SU-DHL-6 (cell line): ENCODE measurements at regions not wholly inside any gene's neighbourhood (a gene's known extent, or its start where the extent isn't known, plus 50 kb on each side); places are given as distances from the start of the nearest gene placed in this dataset.

Experiments
- H2AFZ ChIP-seq: fragments of 200-600 bp; sonication (generic); 2 replicates; pipeline ENCODE4 v1.6.1; 2014; ENCODE audit warnings: low read depth, mild to moderate bottlenecking, moderate library complexity, mixed read lengths, antibody characterized with exemption, low read length; ENCODE audit not compliant: severe bottlenecking
- H3F3A ChIP-seq: fragments of 200-600 bp; shearing (Covaris generic); 2 replicates; pipeline ENCODE4 v1.6.0; 2016; ENCODE audit warnings: antibody characterized with exemption, mild to moderate bottlenecking; ENCODE audit not compliant: insufficient read depth
- H3K27ac ChIP-seq: fragments of 200-600 bp; sonication (generic); 2 replicates; pipeline ENCODE4 v1.5.1; 2016; ENCODE audit warnings: low read depth, mild to moderate bottlenecking, low read length, moderate library complexity, mixed read lengths
- H3K27me3 ChIP-seq: fragments of 200-600 bp; sonication (generic), shearing (Covaris generic); 2 replicates; pipeline ENCODE4 v1.6.0; 2014; ENCODE audit warnings: mild to moderate bottlenecking, low read length
- H3K36me3 ChIP-seq: fragments of 200-600 bp; sonication (generic); 2 replicates; pipeline ENCODE4 v1.6.1; 2014; ENCODE audit warnings: mild to moderate bottlenecking, low read length, mixed read lengths
- H3K4me2 ChIP-seq: fragments of 300-600, 200-600 bp; shearing (Covaris generic), sonication (generic); 2 replicates; pipeline ENCODE4 v1.6.0; 2014; ENCODE audit warnings: low read length, low read depth, mild to moderate bottlenecking; ENCODE audit not compliant: poor library complexity, severe bottlenecking
- H3K4me3 ChIP-seq: fragments of 200-600 bp; sonication (generic); 2 replicates; pipeline ENCODE4 v1.5.1; 2014; ENCODE audit warnings: antibody characterized with exemption, low read length, mild to moderate bottlenecking, mixed read lengths; ENCODE audit not compliant: insufficient read depth, poor library complexity, severe bottlenecking
- H3K79me2 ChIP-seq: fragments of 200-600 bp; sonication (generic); 2 replicates; pipeline ENCODE4 v1.6.1; 2014; ENCODE audit warnings: mild to moderate bottlenecking, low read length, moderate library complexity; ENCODE audit not compliant: insufficient read depth
- H3K9ac ChIP-seq: fragments of 200-600 bp; sonication (generic); 2 replicates; pipeline ENCODE4 v1.7.0; 2014; ENCODE audit warnings: mild to moderate bottlenecking, low read length
- H3K9me2 ChIP-seq: fragments of 200-600 bp; sonication (generic); replicated peaks from 2 replicates; pipeline ENCODE4 v1.6.1; 2014; ENCODE audit warnings: low read length; ENCODE audit not compliant: insufficient read depth
- H3K9me3 ChIP-seq: fragments of 200-600 bp; sonication (generic); 2 replicates; pipeline ENCODE4 v1.6.1; 2014; ENCODE audit warnings: low read length, mixed read lengths; ENCODE audit not compliant: insufficient read depth
- H4K20me1 ChIP-seq: fragments of 200-600 bp; sonication (generic); 2 replicates; pipeline ENCODE4 v1.6.1; 2014; ENCODE audit warnings: low read depth, mild to moderate bottlenecking, antibody characterized with exemption, low read length, moderate library complexity, mixed read lengths
- EZH2phosphoT487 ChIP-seq: fragments of 200-600 bp; sonication (generic), shearing (Covaris generic); conservative IDR thresholded peaks from 2 replicates; pipeline ENCODE4 v1.6.1; 2018; ENCODE audit warnings: mild to moderate bottlenecking, antibody characterized with exemption, low read length, moderate library complexity, mixed read lengths
- TF ChIP-seq, protein P1 (sequence below): fragments of 200-600 bp; sonication (generic); IDR thresholded peaks from one replicate; pipeline ENCODE4 v1.5.1; 2017; ENCODE audit warnings: antibody characterized with exemption, mild to moderate bottlenecking, low read length, moderate library complexity; ENCODE audit not compliant: insufficient read depth, poor library complexity, severe bottlenecking

DNA sequence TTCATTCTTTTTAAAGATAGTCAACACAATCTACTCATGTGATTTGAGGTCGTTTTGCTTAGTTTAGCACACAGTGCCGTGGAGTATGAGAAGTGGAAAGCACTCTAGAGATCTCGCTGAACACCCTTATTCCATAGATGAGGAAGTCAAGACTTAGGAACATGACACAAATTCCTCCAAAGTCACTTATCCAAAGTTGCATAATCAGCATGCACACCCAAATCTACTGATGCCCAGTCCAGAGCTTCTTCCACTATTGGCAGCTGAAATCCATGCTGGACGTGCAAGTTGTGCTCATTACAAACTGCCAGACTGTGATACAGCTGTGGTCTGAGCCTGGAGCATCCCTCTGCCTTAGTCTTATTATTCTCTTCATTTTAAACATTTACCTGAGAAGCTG, 83.5 kb upstream of the ZNF280D start:
- H3K79me2 ChIP-seq, result no peaks in the 10 kb centered on the region
- no peaks in the 10 kb centered on the region for H4K20me1 ChIP-seq
- no peaks in the 10 kb centered on the region for H3F3A ChIP-seq
- no peak overlapping the region for H3K4me3 ChIP-seq
- H3K9me3 ChIP-seq, result no peaks in the 10 kb centered on the region
- no peak overlapping the region for H2AFZ ChIP-seq
- no peak for TF ChIP-seq EZH2phosphoT487
- TF ChIP-seq, protein P1, sequence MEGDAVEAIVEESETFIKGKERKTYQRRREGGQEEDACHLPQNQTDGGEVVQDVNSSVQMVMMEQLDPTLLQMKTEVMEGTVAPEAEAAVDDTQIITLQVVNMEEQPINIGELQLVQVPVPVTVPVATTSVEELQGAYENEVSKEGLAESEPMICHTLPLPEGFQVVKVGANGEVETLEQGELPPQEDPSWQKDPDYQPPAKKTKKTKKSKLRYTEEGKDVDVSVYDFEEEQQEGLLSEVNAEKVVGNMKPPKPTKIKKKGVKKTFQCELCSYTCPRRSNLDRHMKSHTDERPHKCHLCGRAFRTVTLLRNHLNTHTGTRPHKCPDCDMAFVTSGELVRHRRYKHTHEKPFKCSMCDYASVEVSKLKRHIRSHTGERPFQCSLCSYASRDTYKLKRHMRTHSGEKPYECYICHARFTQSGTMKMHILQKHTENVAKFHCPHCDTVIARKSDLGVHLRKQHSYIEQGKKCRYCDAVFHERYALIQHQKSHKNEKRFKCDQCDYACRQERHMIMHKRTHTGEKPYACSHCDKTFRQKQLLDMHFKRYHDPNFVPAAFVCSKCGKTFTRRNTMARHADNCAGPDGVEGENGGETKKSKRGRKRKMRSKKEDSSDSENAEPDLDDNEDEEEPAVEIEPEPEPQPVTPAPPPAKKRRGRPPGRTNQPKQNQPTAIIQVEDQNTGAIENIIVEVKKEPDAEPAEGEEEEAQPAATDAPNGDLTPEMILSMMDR, result no peak
- H3K4me2 ChIP-seq, result no peak overlapping the region
- no peaks in the 10 kb centered on the region for H3K9me2 ChIP-seq
- H3K9ac ChIP-seq, result no peak overlapping the region
- H3K27me3 ChIP-seq, result no peaks in the 10 kb centered on the region
- H3K27ac ChIP-seq, result no peak overlapping the region
- no peaks in the 10 kb centered on the region for H3K36me3 ChIP-seq

DNA sequence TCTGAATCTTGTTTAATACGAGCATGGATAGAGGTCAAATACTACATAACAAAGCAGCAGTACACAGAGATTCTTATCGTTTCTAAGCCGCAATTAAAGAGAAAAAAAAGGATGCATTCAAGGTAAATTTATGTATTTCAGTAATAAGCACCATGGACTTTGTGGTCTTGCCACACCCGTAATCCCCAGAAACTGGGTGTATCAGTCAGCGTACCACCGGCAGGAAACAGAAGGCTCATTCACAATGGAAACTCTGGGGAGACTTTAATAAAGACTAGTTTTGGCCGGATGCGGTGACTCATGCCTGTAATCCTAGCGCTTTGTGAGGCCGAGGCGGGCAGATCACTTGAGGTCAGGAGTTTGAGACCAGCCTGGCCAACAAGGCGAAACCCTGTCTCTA, 81.9 kb upstream of the ZNF280D start:
- H3K36me3 ChIP-seq, result no peaks in the 10 kb centered on the region
- no peaks in the 10 kb centered on the region for H3K9me3 ChIP-seq
- H3K27ac ChIP-seq, result no peak overlapping the region
- no peaks in the 10 kb centered on the region for H4K20me1 ChIP-seq
- H3K27me3 ChIP-seq, result no peaks in the 10 kb centered on the region
- no peak overlapping the region for H3K4me3 ChIP-seq
- H2AFZ ChIP-seq, result no peak overlapping the region
- TF ChIP-seq, protein P1, result no peak
- no peak for TF ChIP-seq EZH2phosphoT487
- no peaks in the 10 kb centered on the region for H3K9me2 ChIP-seq
- no peak overlapping the region for H3K9ac ChIP-seq
- no peaks in the 10 kb centered on the region for H3K79me2 ChIP-seq
- H3K4me2 ChIP-seq, result no peak overlapping the region
- no peaks in the 10 kb centered on the region for H3F3A ChIP-seq

DNA sequence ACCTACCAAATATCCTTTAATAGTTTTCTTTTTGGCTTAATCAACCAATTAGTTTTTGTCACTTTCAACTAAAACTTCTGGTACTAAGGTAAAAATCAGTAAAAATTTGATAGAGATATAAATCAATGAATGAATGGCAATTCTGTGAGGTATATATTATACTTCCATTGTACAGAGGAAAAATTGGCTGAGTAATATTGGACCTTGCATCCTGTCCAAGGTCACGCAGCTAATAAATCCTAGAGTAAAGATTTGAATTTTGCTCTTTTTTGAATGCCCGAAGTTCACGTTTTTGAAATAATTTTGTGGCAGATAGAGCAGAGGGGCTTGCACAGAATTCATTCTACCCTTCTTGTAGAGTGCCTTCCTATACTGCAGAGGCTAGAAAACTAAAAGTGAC, 81.1 kb upstream of the ZNF280D start:
- TF ChIP-seq, protein P1, result no peak
- TF ChIP-seq EZH2phosphoT487, result no peak
- Histone ChIP-seq H3K27me3 (no peaks in the 10 kb centered on the region), H3F3A (no peaks in the 10 kb centered on the region), H4K20me1 (no peaks in the 10 kb centered on the region), H3K4me3 (no peak overlapping the region), H3K9me2 (no peaks in the 10 kb centered on the region), H3K27ac (no peak overlapping the region), H3K9ac (no peak overlapping the region), H2AFZ (no peak overlapping the region), H3K9me3 (no peaks in the 10 kb centered on the region), H3K79me2 (no peaks in the 10 kb centered on the region), H3K4me2 (no peak overlapping the region), H3K36me3 (no peaks in the 10 kb centered on the region)
